Stimulated activated naive CD8-positive, alpha-beta T cell treated with anti-CD3 and anti-CD28 coated beads, Interleukin-15, Interleukin-2, amounts not matched to agents 100 U/mL and 50 U/mL, for 24 hours (primary cell): ENCODE measurements at regions not wholly inside any gene's neighbourhood (a gene's known extent, or its start where the extent isn't known, plus 50 kb on each side); places are given as distances from the start of the nearest gene placed in this dataset.

ENCODE experiments used
- ATAC-seq: fragments of 150-1000 bp; cut with Tn5 transposase; one replicate; pipeline ENCODE4 v1.10.0; 2021
- DNase-seq: peaks from one replicate; pipeline ENCODE4 v3.0.0; 2021

- DNase-seq (no peak), ATAC-seq (no peak)
Observed at GRCh38 chr16:82358161-82358560, 188.1 kb upstream of the MPHOSPH6 start.

- DNase-seq, result no peak
- ATAC-seq, result no peak
Observed at GRCh38 chr16:82357237-82357636, 187.2 kb upstream of the MPHOSPH6 start.

- no peak for DNase-seq
- no peak for ATAC-seq
Observed at GRCh38 chr16:82350560-82350959, 180.5 kb upstream of the MPHOSPH6 start.

- no peak for DNase-seq
Observed at GRCh38 chr16:82345318-82345717, 175.3 kb upstream of the MPHOSPH6 start.

GRCh38 chr16:82344157-82344556 lies 174.1 kb upstream of the MPHOSPH6 start:
- ATAC-seq (no peak), DNase-seq (no peak)

More at GRCh38 chr16:82345318-82345717, 175.3 kb upstream of the MPHOSPH6 start:
- ATAC-seq, result no peak

- ATAC-seq (no peak), DNase-seq (no peak)
Observed at GRCh38 chr16:82341146-82341669, 171.2 kb upstream of the MPHOSPH6 start.

GRCh38 chr16:82340531-82340930 lies 170.5 kb upstream of the MPHOSPH6 start:
- DNase-seq (no peak), ATAC-seq (no peak)

- ATAC-seq, result no peak
- DNase-seq, result no peak
Observed at GRCh38 chr16:82337355-82337754, 167.3 kb upstream of the MPHOSPH6 start.

GRCh38 chr16:82331974-82332750 lies 162.1 kb upstream of the MPHOSPH6 start:
- DNase-seq (no peak), ATAC-seq (no peak)

- no peak for DNase-seq
- ATAC-seq, result no peak
Observed at GRCh38 chr16:82331397-82331796, 161.4 kb upstream of the MPHOSPH6 start.

GRCh38 chr16:82329504-82330192 lies 159.6 kb upstream of the MPHOSPH6 start:
- DNase-seq (no peak), ATAC-seq (no peak)

GRCh38 chr16:82328881-82329469 lies 159.0 kb upstream of the MPHOSPH6 start:
- no peak for DNase-seq
- ATAC-seq, result no peak

GRCh38 chr16:82323171-82323570 lies 153.1 kb upstream of the MPHOSPH6 start:
- DNase-seq, result no peak
- no peak for ATAC-seq

- DNase-seq, result no peak
- ATAC-seq, result no peak
Observed at GRCh38 chr16:82322177-82322576, 152.2 kb upstream of the MPHOSPH6 start.

GRCh38 chr16:82319038-82319437 lies 149.0 kb upstream of the MPHOSPH6 start:
- ATAC-seq (no peak), DNase-seq (no peak)

- ATAC-seq (no peak), DNase-seq (no peak)
Observed at GRCh38 chr16:82317411-82318167, 147.6 kb upstream of the MPHOSPH6 start.

GRCh38 chr16:82313754-82314153 lies 143.7 kb upstream of the MPHOSPH6 start:
- ATAC-seq (no peak), DNase-seq (no peak)

GRCh38 chr16:82311528-82311927 lies 141.5 kb upstream of the MPHOSPH6 start:
- DNase-seq, result no peak
- no peak for ATAC-seq

- ATAC-seq, result no peak
- no peak for DNase-seq
Observed at GRCh38 chr16:82302042-82302727, 132.2 kb upstream of the MPHOSPH6 start.

GRCh38 chr16:82301146-82301755 lies 131.2 kb upstream of the MPHOSPH6 start:
- ATAC-seq (peak; percentile 23), DNase-seq (no peak)

- no peak for ATAC-seq
Observed at GRCh38 chr16:82300374-82300951, 130.4 kb upstream of the MPHOSPH6 start.

More at GRCh38 chr16:82300374-82300951, 130.4 kb upstream of the MPHOSPH6 start:
- DNase-seq, result no peak
